B cell (primary cell): ENCODE measurements at regions not wholly inside any gene's neighbourhood (a gene's known extent, or its start where the extent isn't known, plus 50 kb on each side); places are given as distances from the start of the nearest gene placed in this dataset.

Experiments
- ATAC-seq: fragments of 200-7000 bp; cut with Tn5 transposase; one replicate; pipeline ENCODE4 v1.10.0; 2021; ENCODE audit warnings: low read depth, mild to moderate bottlenecking, moderate number of reproducible peaks, moderate library complexity
- CTCF ChIA-PET: fragments of 350-600 bp; sonication (Branson Sonifier 250); formaldehyde crosslinking; loops from one replicate; lab custom pipeline; 2021; ENCODE audit warnings: antibody characterized with exemption, inconsistent platforms; lab: Charles Lee
- POLR2A ChIA-PET: fragments of 350-600 bp; sonication (Branson Sonifier 250); formaldehyde crosslinking; loops from one replicate; lab custom pipeline; 2021; ENCODE audit warnings: antibody characterized with exemption; lab: Charles Lee
- DNase-seq: peaks from one replicate; pipeline ENCODE4 v3.0.0; 2013
- H2AFZ ChIP-seq: 2 replicates; pipeline ENCODE4 v1.6.1; 2012; ENCODE audit warnings: mild to moderate bottlenecking, low read depth, low read length; ENCODE audit not compliant: insufficient read depth, poor library complexity, severe bottlenecking
- H3K27ac ChIP-seq, 2 donors: 1 replicate in 1 of 2; 2 replicates in 1 of 2; pipeline ENCODE4 v1.5.1; 2012 to 2013; ENCODE audit warnings: low read length in 2 of 2, mild to moderate bottlenecking in 2 of 2, moderate library complexity in 1 of 2
- H3K27me3 ChIP-seq, 4 experiments: fragments of 200-600 bp in 1 of 4; sonication (generic) in 1 of 4; replicated peaks in 1 of 4; 1 replicate in 2 of 4; 2 replicates in 2 of 4; pipeline versions ENCODE4 v1.6.1 to v1.7.0; 2013 to 2016; ENCODE audit warnings: low read length in 3 of 4, mild to moderate bottlenecking in 2 of 4, mixed read lengths in 1 of 4, moderate library complexity in 1 of 4; ENCODE audit not compliant: insufficient read depth in 4 of 4, control insufficient read depth in 3 of 4; ENCODE audit errors: control extremely low read depth in 1 of 4
- H3K36me3 ChIP-seq, 2 experiments: replicated peaks in 1 of 2; 1 replicate in 1 of 2; 2 replicates in 1 of 2; pipeline versions ENCODE4 v1.6.1 to v1.7.1; 2013; ENCODE audit warnings: low read length in 1 of 2; ENCODE audit not compliant: insufficient read depth in 2 of 2, control insufficient read depth in 1 of 2; ENCODE audit errors: control extremely low read depth in 1 of 2, extremely low read depth in 1 of 2
- H3K4me1 ChIP-seq, 2 donors: fragments of 200-600 bp in 1 of 2; sonication (generic) in 1 of 2; 1 replicate in 1 of 2; 2 replicates in 1 of 2; pipeline versions ENCODE4 v1.5.1 to v1.6.1; 2013 to 2017; ENCODE audit warnings: low read length in 2 of 2; ENCODE audit not compliant: control insufficient read depth in 2 of 2, insufficient read depth in 2 of 2
- H3K4me2 ChIP-seq: replicated peaks from 2 replicates; pipeline ENCODE3; 2012; ENCODE audit warnings: mild to moderate bottlenecking, low read depth, low read length; ENCODE audit not compliant: poor library complexity, severe bottlenecking
- H3K4me3 ChIP-seq, 5 experiments: fragments of 200-600 bp in 1 of 5; sonication (generic) in 1 of 5; 1 replicate in 3 of 5; 2 replicates in 2 of 5; pipeline versions ENCODE4 v1.5.1 to v1.7.0; 2011 to 2016; ENCODE audit warnings: low read length in 4 of 5, mild to moderate bottlenecking in 4 of 5, low read depth in 2 of 5, control low read depth in 1 of 5, moderate library complexity in 1 of 5; ENCODE audit not compliant: insufficient read depth in 1 of 5; ENCODE audit errors: control extremely low read depth in 1 of 5, extremely low read depth in 1 of 5
- H3K79me2 ChIP-seq: fragments of 200-600 bp; sonication (generic); one replicate; pipeline ENCODE4 v1.6.0; 2016; ENCODE audit warnings: low read length; ENCODE audit not compliant: control insufficient read depth, insufficient read depth
- H3K9ac ChIP-seq: fragments of 200-600 bp; sonication (generic); 2 replicates; pipeline ENCODE4 v1.6.1; 2017; ENCODE audit warnings: mild to moderate bottlenecking, low read length, moderate library complexity
- H3K9me3 ChIP-seq, 3 donors: one replicate each; pipeline versions ENCODE4 v1.6.1 to v1.7.1; 2013; ENCODE audit warnings: low read length in 2 of 3; ENCODE audit not compliant: control insufficient read depth in 2 of 3, insufficient read depth in 1 of 3; ENCODE audit errors: control extremely low read depth in 1 of 3
- H4K20me1 ChIP-seq: 2 replicates; pipeline ENCODE4 v1.6.0; 2012; ENCODE audit warnings: mild to moderate bottlenecking, low read length; ENCODE audit not compliant: insufficient read depth, control insufficient read depth, poor library complexity, severe bottlenecking
- H3K27ac Mint-ChIP-seq: one replicate; pipeline ENCODE4 v1.8.0; 2021; ENCODE audit warnings: mixed read lengths
- H3K27me3 Mint-ChIP-seq: one replicate; pipeline ENCODE4 v1.8.0; 2021; ENCODE audit warnings: mixed read lengths
- H3K4me1 Mint-ChIP-seq: one replicate; pipeline ENCODE4 v1.8.0; 2021; ENCODE audit warnings: mixed read lengths
- H3K4me3 Mint-ChIP-seq: one replicate; pipeline ENCODE4 v1.8.0; 2021; ENCODE audit warnings: mixed read lengths
- H3K9me3 Mint-ChIP-seq: one replicate; pipeline ENCODE4 v1.8.0; 2022; ENCODE audit warnings: mixed read lengths; ENCODE audit not compliant: insufficient read depth
- CTCF ChIP-seq: fragments of 200-600 bp; IDR thresholded peaks from one replicate; pipeline ENCODE4 v1.8.0; 2022; ENCODE audit warnings: antibody characterized with exemption, mild to moderate bottlenecking
- EZH2 ChIP-seq: IDR thresholded peaks from 2 replicates; pipeline ENCODE4 v1.6.1; 2012; ENCODE audit warnings: borderline replicate concordance, low read depth, mild to moderate bottlenecking, moderate library complexity, low read length; ENCODE audit not compliant: insufficient read depth, poor library complexity, severe bottlenecking
- WGBS: methylation state at CpG from one replicate; pipeline ENCODE4 v1.1.5; 2013; ENCODE audit warnings: missing lambda C conversion rate; ENCODE audit not compliant: insufficient coverage; 5-methylcytosine and 5-hydroxymethylcytosine counted together
- intact Hi-C: fragments of 100-400 bp; cut with micrococcal nuclease; formaldehyde crosslinking; loops from one replicate; pipeline ENCODE4 v1.10.0; 2022

GRCh38 chr6:91305755-91306154 is 718.9 kb upstream of the MAP3K7 start:
- intact Hi-C loops = no loop called here
- CTCF ChIA-PET = no interaction called here

DNA sequence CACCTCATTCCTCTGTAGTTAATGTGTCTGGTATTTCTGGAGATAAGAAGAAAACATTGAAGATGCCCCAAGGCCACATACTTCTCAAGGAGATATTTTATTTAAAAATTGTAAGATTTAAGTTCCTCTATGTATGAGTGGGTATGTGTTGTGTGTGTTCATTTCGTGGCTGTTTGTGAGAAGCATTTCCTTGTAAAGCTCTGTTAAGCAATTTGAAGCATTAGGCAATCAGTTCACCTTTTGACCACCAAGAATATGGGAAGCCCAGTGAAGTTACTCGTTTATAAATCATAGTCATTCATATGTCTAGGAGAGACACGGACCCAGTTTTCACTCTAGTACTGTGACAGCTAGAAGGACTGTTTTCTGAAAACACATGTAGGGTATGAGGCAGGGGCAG is 717.6 kb upstream of the MAP3K7 start:
- intact Hi-C loops = no loop called here
- no CpG with 5 or more reads among the region's 3 CpGs for WGBS
- no peaks in the 10 kb centered on the region for H3K4me1 Mint-ChIP-seq
- ChIA-PET CTCF (no interaction called here), POLR2A (no interaction called here)
- ATAC-seq = no peak
- H3K36me3 ChIP-seq = no peaks in the 10 kb centered on the region
- no peaks in the 10 kb centered on the region for H3K27me3 ChIP-seq
- H3K9me3 Mint-ChIP-seq = no peaks in the 10 kb centered on the region
- H3K9me3 ChIP-seq = peaks cover 0 to 6% (median 0%) of the 10 kb centered on the region in 3 donors
- no peaks in the 10 kb centered on the region for H4K20me1 ChIP-seq
- no peak overlapping the region for H3K27ac ChIP-seq
- H3K9ac ChIP-seq = no peak overlapping the region
- no peak overlapping the region for H3K27ac Mint-ChIP-seq
- DNase-seq = no peak
- H3K27me3 Mint-ChIP-seq = no peaks in the 10 kb centered on the region
- TF ChIP-seq EZH2 (no peak), CTCF (no peak)
- H3K4me1 ChIP-seq = no peaks in the 10 kb centered on the region
- H3K4me3 Mint-ChIP-seq = no peak overlapping the region
- no peak overlapping the region for H3K4me2 ChIP-seq
- H3K4me3 ChIP-seq = no peak overlapping the region
- H2AFZ ChIP-seq = no peak overlapping the region
- no peaks in the 10 kb centered on the region for H3K79me2 ChIP-seq

More at GRCh38 chr6:91305755-91306154, 718.9 kb upstream of the MAP3K7 start:
- no peak for ATAC-seq
- H3K79me2 ChIP-seq = no peaks in the 10 kb centered on the region
- no peaks in the 10 kb centered on the region for H3K36me3 ChIP-seq
- H3K27ac ChIP-seq = no peak overlapping the region
- H3K4me3 ChIP-seq = no peak overlapping the region
- no CpG with 5 or more reads among the region's 2 CpGs for WGBS
- H3K27me3 Mint-ChIP-seq = no peaks in the 10 kb centered on the region
- H3K9me3 ChIP-seq = peaks cover 0 to 6% (median 0%) of the 10 kb centered on the region in 3 donors
- H3K27ac Mint-ChIP-seq = no peak overlapping the region
- DNase-seq = no peak
- no peak overlapping the region for H3K4me3 Mint-ChIP-seq
- TF ChIP-seq EZH2 = no peak
- no peak for TF ChIP-seq CTCF
- H3K9ac ChIP-seq = no peak overlapping the region
- no peaks in the 10 kb centered on the region for H3K4me1 Mint-ChIP-seq
- POLR2A ChIA-PET = no interaction called here
- no peaks in the 10 kb centered on the region for H3K4me1 ChIP-seq
- H3K9me3 Mint-ChIP-seq = no peaks in the 10 kb centered on the region
- no peak overlapping the region for H2AFZ ChIP-seq
- no peaks in the 10 kb centered on the region for H4K20me1 ChIP-seq
- H3K4me2 ChIP-seq = no peak overlapping the region
- no peaks in the 10 kb centered on the region for H3K27me3 ChIP-seq
